Panc1 (cell line): ENCODE measurements at regions not wholly inside any gene's neighbourhood (a gene's known extent, or its start where the extent isn't known, plus 50 kb on each side); places are given as distances from the start of the nearest gene placed in this dataset.

ENCODE experiments used
- ATAC-seq: fragments of 200-7000 bp; cut with Tn5 transposase; 2 replicates; pipeline ENCODE4 v1.9.1; 2020; ENCODE audit warnings: mild to moderate bottlenecking, moderate library complexity
- BruUV-seq: library from RNA; stranded (reverse); fragments of 400-500 nt; replicated peaks from 2 replicates; lab custom pipeline; 2021; lab: Mats Ljungman, UMichigan
- CTCF ChIA-PET: fragments of 300-600 bp; sonication (Branson Sonifier 250); formaldehyde crosslinking; loops from one replicate; lab custom pipeline; 2022; ENCODE audit warnings: antibody characterized with exemption; lab: Charles Lee
- POLR2A ChIA-PET: fragments of 300-600 bp; sonication (Branson Sonifier 250); formaldehyde crosslinking; loops from one replicate; lab custom pipeline; 2022; ENCODE audit warnings: antibody characterized with exemption; lab: Charles Lee
- DNase-seq: peaks from one replicate; pipeline ENCODE4 v3.0.0-alpha.2; 2010; ENCODE audit warnings: low read depth, low spot score
- H3K27ac ChIP-seq: 2 replicates; pipeline ENCODE4 v1.5.1; 2011; ENCODE audit warnings: mild to moderate bottlenecking, low read length, inconsistent platforms
- H3K27me3 ChIP-seq: fragments of 200-500 bp; sonication (Bioruptor generic); 2 replicates; pipeline ENCODE4 v1.6.0; 2014; ENCODE audit warnings: low read length, inconsistent platforms; ENCODE audit not compliant: control insufficient read depth, insufficient read depth
- H3K36me3 ChIP-seq: fragments of 200-500 bp; sonication (Bioruptor generic); 2 replicates; pipeline ENCODE4 v1.5.1; 2014; ENCODE audit warnings: inconsistent platforms, mild to moderate bottlenecking, low read length, moderate library complexity; ENCODE audit not compliant: control insufficient read depth, insufficient read depth
- H3K4me1 ChIP-seq: 2 replicates; pipeline ENCODE4 v1.5.1; 2011; ENCODE audit warnings: inconsistent platforms, mild to moderate bottlenecking, low read length, moderate library complexity; ENCODE audit not compliant: control insufficient read depth, insufficient read depth
- H3K4me3 ChIP-seq, 2 experiments: 2 replicates each; pipeline ENCODE4 v1.5.1; 2011 to 2012; ENCODE audit warnings: low read depth in 2 of 2, low read length in 2 of 2, mild to moderate bottlenecking in 2 of 2, inconsistent platforms in 1 of 2, moderate library complexity in 1 of 2
- H3K9me3 ChIP-seq: fragments of 200-500 bp; sonication (Bioruptor generic); 2 replicates; pipeline ENCODE4 v1.5.1; 2014; ENCODE audit warnings: low read depth, mild to moderate bottlenecking, inconsistent platforms, low read length, moderate library complexity; ENCODE audit not compliant: control insufficient read depth, insufficient read depth
- CTCF ChIP-seq: fragments of 450-650 bp; IDR thresholded peaks from 2 replicates; pipeline ENCODE4 v1.5.1; 2017; ENCODE audit warnings: mild to moderate bottlenecking
- POLR2AphosphoS5 ChIP-seq: IDR thresholded peaks from 2 replicates; pipeline ENCODE4 v1.6.1; 2012; ENCODE audit warnings: mild to moderate bottlenecking, low read depth, low read length, moderate library complexity
- REST ChIP-seq, 2 experiments: IDR thresholded peaks; 2 replicates each; pipeline ENCODE4 v1.6.1; 2011 to 2012; ENCODE audit warnings: low read depth in 2 of 2, control low read depth in 1 of 2, low read length in 1 of 2, mild to moderate bottlenecking in 1 of 2, moderate library complexity in 1 of 2; ENCODE audit not compliant: insufficient read depth in 1 of 2
- SIN3A ChIP-seq: IDR thresholded peaks from 2 replicates; pipeline ENCODE4 v1.6.1; 2012; ENCODE audit warnings: low read depth, mild to moderate bottlenecking, low read length, moderate library complexity, borderline replicate concordance; ENCODE audit not compliant: insufficient read depth
- TCF7L2 ChIP-seq: IDR thresholded peaks from 2 replicates; pipeline ENCODE4 v1.6.1; 2011; ENCODE audit warnings: mild to moderate bottlenecking, low read depth, low read length, inconsistent platforms
- in situ Hi-C: cut with HindIII; loops from 2 replicates; pipeline ENCODE4 v1.10.0; 2016; ENCODE audit warnings: low sequenced_read_pairs, low pct_unique_long_range_greater_than_20kb
- intact Hi-C: fragments of 100-400 bp; cut with micrococcal nuclease; formaldehyde crosslinking; loops from one replicate; pipeline ENCODE4 v1.10.0; 2022; ENCODE audit not compliant: unreplicated experiment

GRCh38 chr1:113021430-113022085 is 51.4 kb upstream of the LRIG2 start:
- in situ Hi-C loops = no loop called here
- Histone ChIP-seq H3K36me3 (no peaks in the 10 kb centered on the region), H3K4me3 (no peak overlapping the region), H3K4me1 (no peaks in the 10 kb centered on the region), H3K27me3 (no peaks in the 10 kb centered on the region), H3K27ac (no peak overlapping the region), H3K9me3 (no peaks in the 10 kb centered on the region)
- CTCF ChIA-PET = no interaction called here
- BruUV-seq = no TSS peak
- TF ChIP-seq CTCF (no peak), REST (IDR thresholded peaks at IDR 0.05; ENCODE audit: insufficient read depth in 1 of 2, low read depth in 2 of 2, low read length in 1 of 2) (no peak), TCF7L2 (no peak), SIN3A (no peak), POLR2AphosphoS5 (no peak)
- ATAC-seq (no peak), DNase-seq (no peak)
- POLR2A ChIA-PET = no interaction called here
- intact Hi-C loops = no loop called here
